SK-N-SH (cell line): ENCODE measurements at regions not wholly inside any gene's neighbourhood (a gene's known extent, or its start where the extent isn't known, plus 50 kb on each side); places are given as distances from the start of the nearest gene placed in this dataset.

ENCODE experiments used
- CTCF ChIA-PET: fragments of 300-600, 350-600 bp; formaldehyde crosslinking; extraction: SDS; loops from one replicate; lab custom pipeline; 2021; lab: Yijun Ruan, JAX
- POLR2A ChIA-PET: fragments of 350-600 bp; sonication (Branson Sonifier 250); formaldehyde crosslinking; extraction: SDS; loops from one replicate; lab custom pipeline; 2020; ENCODE audit warnings: antibody characterized with exemption, inconsistent platforms; lab: Yijun Ruan, JAX
- DNase-seq: peaks from one replicate; pipeline ENCODE4 v3.0.0; 2012
- H2AFZ ChIP-seq: fragments of 200-600 bp; sonication (generic); 2 replicates; pipeline ENCODE4 v1.8.1; 2016; ENCODE audit warnings: antibody characterized with exemption, mild to moderate bottlenecking, low read depth
- H3F3A ChIP-seq: fragments of 200-600 bp; sonication (generic); replicated peaks from 2 replicates; pipeline ENCODE3; 2016; ENCODE audit warnings: antibody characterized with exemption, mild to moderate bottlenecking; ENCODE audit not compliant: insufficient read depth
- H3K27ac ChIP-seq, 2 experiments: fragments of 200-500 bp in 1 of 2; fragments of 200-600 bp in 1 of 2; sonication (Bioruptor generic) in 1 of 2; sonication (generic), shearing (Covaris generic) in 1 of 2; 2 replicates each; pipeline versions ENCODE4 v1.5.1 to v1.6.1; 2014 to 2016; ENCODE audit warnings: low read depth in 2 of 2, inconsistent platforms in 1 of 2, low read length in 1 of 2, mild to moderate bottlenecking in 1 of 2, mixed read lengths in 1 of 2
- H3K27me3 ChIP-seq: fragments of 200-600 bp; sonication (generic), shearing (Covaris generic); 2 replicates; pipeline ENCODE4 v1.6.1; 2016; ENCODE audit warnings: mixed run types; ENCODE audit not compliant: insufficient read depth
- H3K36me3 ChIP-seq, 2 experiments: fragments of 200-500 bp in 1 of 2; fragments of 200-600 bp in 1 of 2; sonication (Bioruptor generic) in 1 of 2; sonication (generic) in 1 of 2; replicated peaks in 1 of 2; 2 replicates each; pipeline versions ENCODE3 to v1.5.1; 2014 to 2016; ENCODE audit warnings: low read length in 1 of 2, mild to moderate bottlenecking in 1 of 2; ENCODE audit not compliant: insufficient read depth in 2 of 2, control insufficient read depth in 1 of 2
- H3K4me1 ChIP-seq, 2 experiments: fragments of 200-500 bp in 1 of 2; fragments of 200-600 bp in 1 of 2; sonication (Bioruptor generic) in 1 of 2; sonication (generic), shearing (Covaris generic) in 1 of 2; 2 replicates each; pipeline versions ENCODE4 v1.5.1 to v1.6.1; 2014 to 2016; ENCODE audit warnings: low read depth in 1 of 2, low read length in 1 of 2, mixed run types in 1 of 2; ENCODE audit not compliant: insufficient read depth in 2 of 2, control insufficient read depth in 1 of 2
- H3K4me2 ChIP-seq: fragments of 200-600 bp; sonication (generic), shearing (Covaris generic); 2 replicates; pipeline ENCODE4 v1.6.1; 2017; ENCODE audit warnings: mixed run types
- H3K4me3 ChIP-seq, 2 experiments: fragments of 200-500 bp in 1 of 2; fragments of 200-600 bp in 1 of 2; sonication (Bioruptor generic) in 1 of 2; sonication (generic), shearing (Covaris generic) in 1 of 2; 2 replicates each; pipeline versions ENCODE4 v1.5.1 to v1.8.1; 2014 to 2016; ENCODE audit warnings: low read depth in 2 of 2, inconsistent platforms in 1 of 2, low read length in 1 of 2, mild to moderate bottlenecking in 1 of 2, mixed read lengths in 1 of 2, moderate library complexity in 1 of 2
- H3K79me2 ChIP-seq: fragments of 200-600 bp; sonication (generic); 2 replicates; pipeline ENCODE4 v1.8.1; 2017; ENCODE audit warnings: mild to moderate bottlenecking; ENCODE audit not compliant: insufficient read depth
- H3K9ac ChIP-seq: fragments of 200-600 bp; sonication (generic); 2 replicates; pipeline ENCODE4 v1.6.1; 2017; ENCODE audit warnings: mixed run types
- H3K9me2 ChIP-seq: fragments of 200-600 bp; sonication (generic); 2 replicates; pipeline ENCODE4 v1.6.1; 2017; ENCODE audit warnings: mixed run types
- H3K9me3 ChIP-seq: fragments of 200-600 bp; sonication (generic); 2 replicates; pipeline ENCODE4 v1.6.1; 2017; ENCODE audit warnings: mixed run types, mild to moderate bottlenecking, moderate library complexity
- H4K20me1 ChIP-seq: fragments of 200-600 bp; sonication (generic); 2 replicates; pipeline ENCODE4 v1.6.1; 2017; ENCODE audit warnings: mild to moderate bottlenecking, mixed run types; ENCODE audit not compliant: insufficient read depth
- CHD2 ChIP-seq: fragments of 150-350 bp; IDR thresholded peaks from 2 replicates; pipeline ENCODE4 v1.6.1; 2018; ENCODE audit warnings: low read length; ENCODE audit not compliant: partially characterized antibody
- EZH2phosphoT487 ChIP-seq: fragments of 200-600 bp; sonication (generic); IDR thresholded peaks from 2 replicates; pipeline ENCODE4 v1.6.1; 2017; ENCODE audit warnings: low read depth, mixed run types, mild to moderate bottlenecking, antibody characterized with exemption, moderate library complexity, borderline replicate concordance
- FOXM1 ChIP-seq: IDR thresholded peaks from 2 replicates; pipeline ENCODE4 v1.4.0; 2012; ENCODE audit warnings: low read depth, mild to moderate bottlenecking
- MAX ChIP-seq: IDR thresholded peaks from 2 replicates; pipeline ENCODE4 v1.4.0; 2012; ENCODE audit warnings: low read depth
- MXI1 ChIP-seq: IDR thresholded peaks from 2 replicates; pipeline ENCODE4 v1.6.1; 2012; ENCODE audit warnings: mild to moderate bottlenecking, low read depth, low read length, improper control_type of control experiment
- NFIC ChIP-seq: IDR thresholded peaks from 2 replicates; pipeline ENCODE4 v1.4.0; 2012; ENCODE audit warnings: borderline replicate concordance
- POLR2AphosphoS5 ChIP-seq: IDR thresholded peaks from 2 replicates; pipeline ENCODE4 v1.6.1; 2012; ENCODE audit warnings: low read depth, low read length
- RAD21 ChIP-seq: IDR thresholded peaks from 2 replicates; pipeline ENCODE4 v1.6.1; 2012; ENCODE audit warnings: mild to moderate bottlenecking, low read length
- RCOR1 ChIP-seq: fragments of 150-350 bp; IDR thresholded peaks from 2 replicates; pipeline ENCODE4 v1.6.1; 2017; ENCODE audit warnings: antibody characterized with exemption, low read length
- REST ChIP-seq: IDR thresholded peaks from 2 replicates; pipeline ENCODE4 v1.6.1; 2012; ENCODE audit warnings: mild to moderate bottlenecking, low read depth, low read length, moderate library complexity
- RFX5 ChIP-seq: IDR thresholded peaks from 2 replicates; pipeline ENCODE4 v1.6.1; 2012; ENCODE audit warnings: mild to moderate bottlenecking, improper control_type of control experiment, low read length
- RXRA ChIP-seq: IDR thresholded peaks from 2 replicates; pipeline ENCODE4 v1.4.0; 2012; ENCODE audit warnings: low read depth, mild to moderate bottlenecking, borderline replicate concordance
- SMC3 ChIP-seq: IDR thresholded peaks from 2 replicates; pipeline ENCODE4 v1.6.1; 2012; ENCODE audit warnings: low read depth, low read length, improper control_type of control experiment
- TCF12 ChIP-seq: IDR thresholded peaks from 2 replicates; pipeline ENCODE4 v1.4.0; 2012
- USF2 ChIP-seq: fragments of 150-350 bp; IDR thresholded peaks from 2 replicates; pipeline ENCODE4 v1.6.1; 2017; ENCODE audit warnings: antibody characterized with exemption, low read length, low read depth, borderline replicate concordance
- YY1 ChIP-seq: IDR thresholded peaks from 2 replicates; pipeline ENCODE4 v1.4.0; 2012; ENCODE audit warnings: low read depth, mild to moderate bottlenecking
- WGBS: methylation state at CpG from one replicate; pipeline ENCODE4 v1.1.6; 2017; ENCODE audit warnings: low lambda C conversion rate; 5-methylcytosine and 5-hydroxymethylcytosine counted together
- TF ChIP-seq, protein P1 (sequence below): IDR thresholded peaks from 2 replicates; pipeline ENCODE4 v1.4.0; 2012; ENCODE audit warnings: low read depth, borderline replicate concordance

DNA sequence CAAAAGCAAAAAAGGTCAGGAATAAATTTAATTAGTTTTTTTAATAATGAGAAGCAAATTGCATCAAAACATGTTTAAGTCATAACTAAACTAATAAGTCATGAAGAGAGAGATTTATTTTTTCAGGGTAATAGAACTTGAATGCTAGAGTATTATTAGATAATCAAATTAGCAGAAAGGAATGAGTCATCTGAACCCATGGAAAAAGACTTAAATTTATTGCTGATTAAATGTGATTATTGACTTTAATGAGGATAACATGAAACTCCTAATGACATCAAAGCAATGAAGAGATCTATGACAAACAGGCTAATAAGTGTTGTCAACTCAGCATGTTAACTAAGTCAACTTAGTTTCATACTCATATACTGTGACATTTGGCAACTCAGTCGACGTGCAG is 264.2 kb downstream of the USP25 start:
- Histone ChIP-seq H3K4me2 (no peak overlapping the region), H3K27ac (no peak overlapping the region), H2AFZ (no peak overlapping the region), H3K9me3 (no peaks in the 10 kb centered on the region), H4K20me1 (no peaks in the 10 kb centered on the region), H3F3A (no peaks in the 10 kb centered on the region), H3K9ac (no peak overlapping the region), H3K4me3 (no peak overlapping the region), H3K9me2 (no peaks in the 10 kb centered on the region), H3K79me2 (no peaks in the 10 kb centered on the region), H3K27me3 (no peaks in the 10 kb centered on the region), H3K4me1 (peaks cover 0 to under 1% of the 10 kb centered on the region in 2 experiments; a peak in 1 of 4 replicates), H3K36me3 (no peaks in the 10 kb centered on the region)
- TF ChIP-seq, protein P1, sequence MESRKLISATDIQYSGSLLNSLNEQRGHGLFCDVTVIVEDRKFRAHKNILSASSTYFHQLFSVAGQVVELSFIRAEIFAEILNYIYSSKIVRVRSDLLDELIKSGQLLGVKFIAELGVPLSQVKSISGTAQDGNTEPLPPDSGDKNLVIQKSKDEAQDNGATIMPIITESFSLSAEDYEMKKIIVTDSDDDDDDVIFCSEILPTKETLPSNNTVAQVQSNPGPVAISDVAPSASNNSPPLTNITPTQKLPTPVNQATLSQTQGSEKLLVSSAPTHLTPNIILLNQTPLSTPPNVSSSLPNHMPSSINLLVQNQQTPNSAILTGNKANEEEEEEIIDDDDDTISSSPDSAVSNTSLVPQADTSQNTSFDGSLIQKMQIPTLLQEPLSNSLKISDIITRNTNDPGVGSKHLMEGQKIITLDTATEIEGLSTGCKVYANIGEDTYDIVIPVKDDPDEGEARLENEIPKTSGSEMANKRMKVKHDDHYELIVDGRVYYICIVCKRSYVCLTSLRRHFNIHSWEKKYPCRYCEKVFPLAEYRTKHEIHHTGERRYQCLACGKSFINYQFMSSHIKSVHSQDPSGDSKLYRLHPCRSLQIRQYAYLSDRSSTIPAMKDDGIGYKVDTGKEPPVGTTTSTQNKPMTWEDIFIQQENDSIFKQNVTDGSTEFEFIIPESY = no peak
- TF ChIP-seq YY1 (no peak), POLR2AphosphoS5 (no peak), MAX (no peak), CHD2 (no peak), REST (no peak), RCOR1 (no peak), RFX5 (no peak), EZH2phosphoT487 (no peak), MXI1 (no peak)
- WGBS = 79% methylated on average over 2 of the region's 2 CpGs
- no peak for DNase-seq
- ChIA-PET POLR2A (no interaction called here), CTCF (no interaction called here)

DNA sequence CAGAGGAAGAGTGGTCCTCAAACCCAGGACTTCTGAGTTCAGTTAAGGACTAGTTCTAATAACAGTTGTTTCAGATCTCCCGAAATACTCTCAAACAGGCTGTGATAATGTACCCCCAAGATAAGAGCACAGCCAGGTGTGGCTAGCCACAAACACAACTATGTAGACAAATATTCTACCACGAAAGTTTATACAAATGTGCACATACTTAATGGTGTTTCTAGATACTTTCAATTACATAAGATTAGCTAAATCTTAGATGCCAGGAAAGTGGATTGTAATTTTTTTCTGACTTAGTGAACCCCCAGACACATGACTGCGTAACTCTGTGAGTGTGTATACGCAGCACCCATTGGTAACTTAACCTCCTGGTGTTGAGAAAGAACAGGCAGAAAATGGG is 270.0 kb downstream of the USP25 start:
- no peaks in the 10 kb centered on the region for H3K79me2 ChIP-seq
- no peaks in the 10 kb centered on the region for H4K20me1 ChIP-seq
- no peaks in the 10 kb centered on the region for H3K4me1 ChIP-seq
- ChIA-PET CTCF (interaction anchor here (0.8 kb wide), 1 partner anchor 82 kb away, joined by 4 read pairs; no protein-coding TSS in a partner anchor), POLR2A (no interaction called here)
- WGBS = 59% methylated on average over 4 of the region's 4 CpGs
- no peak for DNase-seq
- no peak overlapping the region for H3K4me2 ChIP-seq
- no peaks in the 10 kb centered on the region for H3K27me3 ChIP-seq
- H2AFZ ChIP-seq = no peak overlapping the region
- no peak overlapping the region for H3K9ac ChIP-seq
- no peak overlapping the region for H3K27ac ChIP-seq
- no peak overlapping the region for H3K4me3 ChIP-seq
- no peaks in the 10 kb centered on the region for H3K9me2 ChIP-seq
- H3F3A ChIP-seq = no peaks in the 10 kb centered on the region
- H3K36me3 ChIP-seq = no peaks in the 10 kb centered on the region
- no peaks in the 10 kb centered on the region for H3K9me3 ChIP-seq
- TF ChIP-seq SMC3 = no peak
- no peak for TF ChIP-seq RCOR1
- no peak for TF ChIP-seq NFIC
- no peak for TF ChIP-seq FOXM1
- no peak for TF ChIP-seq RFX5
- no peak for TF ChIP-seq RXRA
- no peak for TF ChIP-seq YY1
- no peak for TF ChIP-seq MXI1
- TF ChIP-seq USF2 = no peak
- no peak for TF ChIP-seq MAX
- TF ChIP-seq REST = no peak
- TF ChIP-seq TCF12 = no peak
- TF ChIP-seq RAD21 = no peak
